Activated T-cell treated with anti-CD3 and anti-CD28 coated beads for 24 hours (primary cell): ENCODE measurements at regions not wholly inside any gene's neighbourhood (a gene's known extent, or its start where the extent isn't known, plus 50 kb on each side); places are given as distances from the start of the nearest gene placed in this dataset.

Experiments
- DNase-seq: peaks from one replicate; pipeline ENCODE4 v3.0.0-alpha.2; 2020; ENCODE audit warnings: low read depth

GRCh38 chr12:92614502-92614901, 88.3 kb upstream of the PLEKHG7 start:
- no peak for DNase-seq

- no peak for DNase-seq
Measured at GRCh38 chr12:92614001-92614400, 88.8 kb upstream of the PLEKHG7 start.

GRCh38 chr12:92612611-92613010, 90.2 kb upstream of the PLEKHG7 start:
- no peak for DNase-seq

- DNase-seq = no peak
Measured at GRCh38 chr12:92608151-92609091, 94.4 kb upstream of the PLEKHG7 start.

- no peak for DNase-seq
Measured at GRCh38 chr12:92606956-92607355, 95.8 kb upstream of the PLEKHG7 start.

GRCh38 chr12:92605621-92606170, 97.1 kb upstream of the PLEKHG7 start:
- DNase-seq = no peak

- no peak for DNase-seq
Measured at GRCh38 chr12:92604786-92605185, 98.0 kb upstream of the PLEKHG7 start.

GRCh38 chr12:92603741-92604432, 98.9 kb upstream of the PLEKHG7 start:
- DNase-seq = no peak

- no peak for DNase-seq
Measured at GRCh38 chr12:92602930-92603623, 99.7 kb upstream of the PLEKHG7 start.

- no peak for DNase-seq
Measured at GRCh38 chr12:92602476-92602875, 100.3 kb upstream of the PLEKHG7 start.

GRCh38 chr12:92601680-92602079, 101.1 kb upstream of the PLEKHG7 start:
- DNase-seq = no peak

- no peak for DNase-seq
Measured at GRCh38 chr12:92601176-92601575, 101.6 kb upstream of the PLEKHG7 start.

GRCh38 chr12:92600052-92600451, 102.7 kb upstream of the PLEKHG7 start:
- no peak for DNase-seq

GRCh38 chr12:92597997-92598396, 104.8 kb upstream of the PLEKHG7 start:
- DNase-seq = no peak

GRCh38 chr12:92597118-92597517, 105.7 kb upstream of the PLEKHG7 start:
- no peak for DNase-seq

GRCh38 chr12:92596383-92596782, 106.4 kb upstream of the PLEKHG7 start:
- DNase-seq = no peak

- DNase-seq = no peak
Measured at GRCh38 chr12:92595663-92596062, 107.1 kb upstream of the PLEKHG7 start.

- peak; percentile 77 for DNase-seq
Measured at GRCh38 chr12:92593734-92594402, 108.9 kb upstream of the PLEKHG7 start.

- DNase-seq = no peak
Measured at GRCh38 chr12:92585115-92585727, 117.6 kb upstream of the PLEKHG7 start.

GRCh38 chr12:92583910-92584309, 118.9 kb upstream of the PLEKHG7 start:
- no peak for DNase-seq

GRCh38 chr12:92582893-92583292, 119.9 kb upstream of the PLEKHG7 start:
- no peak for DNase-seq
